Astrocyte (in vitro differentiated cells and primary cell): ENCODE measurements at regions not wholly inside any gene's neighbourhood (a gene's known extent, or its start where the extent isn't known, plus 50 kb on each side); places are given as distances from the start of the nearest gene placed in this dataset.

Experiments
- CTCF ChIP-seq: IDR thresholded peaks from 2 replicates; pipeline ENCODE4 v1.5.1; 2011; ENCODE audit warnings: low read depth, mild to moderate bottlenecking, inconsistent platforms, low read length, moderate library complexity; ENCODE audit not compliant: insufficient read depth
- EZH2 ChIP-seq: IDR thresholded peaks from 2 replicates; pipeline ENCODE4 v1.6.1; 2012; ENCODE audit warnings: mild to moderate bottlenecking, low read length, inconsistent platforms; ENCODE audit not compliant: insufficient read depth

GRCh38 chr22:22075382-22076163, 93.0 kb upstream of the TOP3B start:
- TF ChIP-seq EZH2 (no peak), CTCF (no peak)
